ENCODE measurements at regions not wholly inside any gene's neighbourhood (a gene's known extent, or its start where the extent isn't known, plus 50 kb on each side); places are given as distances from the start of the nearest gene placed in this dataset.

DNA sequence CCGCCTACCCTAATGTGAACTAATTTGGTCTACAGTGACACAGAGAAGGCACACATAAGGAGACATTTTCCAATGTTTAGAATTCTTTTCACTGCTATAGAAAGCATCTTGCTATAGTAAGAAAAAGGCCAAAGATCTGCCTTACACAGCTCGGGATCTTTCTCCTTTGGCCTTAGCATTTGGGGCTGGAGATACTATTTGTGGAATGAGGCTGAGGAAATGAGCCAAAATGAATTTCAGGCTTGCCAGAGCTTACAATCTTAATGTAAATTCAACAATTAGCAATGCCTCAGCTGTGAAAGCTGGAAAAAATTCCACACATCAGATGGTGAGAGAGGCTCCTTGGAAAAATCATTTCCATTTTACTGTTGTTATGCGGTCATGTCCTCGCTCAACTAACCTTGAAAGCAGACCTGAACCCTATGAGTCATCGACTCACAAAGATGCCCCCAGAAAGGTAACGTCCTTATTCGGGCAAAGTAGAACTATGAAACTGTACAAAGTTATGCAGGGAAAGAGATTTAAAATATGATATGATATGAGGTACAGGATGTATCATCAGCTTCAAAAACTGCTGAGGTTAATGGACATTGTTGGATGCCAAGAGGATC is 324.5 kb upstream of the NBEA start:
- Histone ChIP-seq H2AK5ac (ENCODE audit: insufficient read length, low read length) (no peak overlapping the region), H4K20me1 (ENCODE audit: control insufficient read depth, insufficient read depth, insufficient read length) (no peaks in the 10 kb centered on the region), H2AFZ (ENCODE audit: low read length) (no peak overlapping the region), H3K4me2 (ENCODE audit: insufficient read depth, insufficient read length, low read length) (no peak overlapping the region), H3K4ac (ENCODE audit: low read depth, low read length) (no peak overlapping the region), H4K91ac (ENCODE audit: insufficient read length, low read depth, low read length) (no peak overlapping the region), H3K27ac (ENCODE audit: insufficient read length, low read depth, low read length) (no peak overlapping the region), H3T11ph (ENCODE audit: low read length) (no peak overlapping the region), H3K27me3 (ENCODE audit: insufficient read depth, low read length) (no peaks in the 10 kb centered on the region), H2BK20ac (ENCODE audit: low read depth, low read length, poor library complexity, severe bottlenecking) (no peak overlapping the region), H3K23me2 (ENCODE audit: insufficient read length, low read depth, low read length, poor library complexity, severe bottlenecking) (no peaks in the 10 kb centered on the region), H2BK15ac (ENCODE audit: low read depth, low read length) (no peak overlapping the region), H3K79me2 (ENCODE audit: insufficient read depth, low read length) (no peaks in the 10 kb centered on the region), H2BK5ac (ENCODE audit: insufficient read length, low read length) (no peak overlapping the region), H3K4me1 (ENCODE audit: insufficient read depth, low read length) (peaks cover 5% of the 10 kb centered on the region; the same call in 1 of the 2 replicates), H3K56ac (ENCODE audit: insufficient read length, low read depth, low read length) (no peak overlapping the region), H3K9me3 (ENCODE audit: control insufficient read depth, low read depth, low read length) (no peaks in the 10 kb centered on the region), H3K18ac (ENCODE audit: insufficient read length, low read depth, low read length) (no peak overlapping the region), H2BK120ac (ENCODE audit: low read depth, low read length, poor library complexity, severe bottlenecking) (no peak overlapping the region), H3K14ac (ENCODE audit: insufficient read depth, low read length) (no peak overlapping the region), H3K9ac (ENCODE audit: extremely low read depth, insufficient read length, low read length) (no peak overlapping the region), H4K8ac (replicated peaks; ENCODE audit: insufficient read length, low read depth, low read length) (no peak overlapping the region), H3K79me1 (ENCODE audit: insufficient read depth, low read depth, low read length, poor library complexity, severe bottlenecking) (no peaks in the 10 kb centered on the region), H3K23ac (ENCODE audit: insufficient read length, low read depth, low read length) (no peak overlapping the region), H4K5ac (ENCODE audit: insufficient read length, low read depth, low read length) (no peak overlapping the region), H2BK12ac (ENCODE audit: insufficient read length, low read depth, low read length) (no peak overlapping the region)
- Mint-ChIP-seq H3K9me3 (no peaks in the 10 kb centered on the region), H3K27ac (no peak overlapping the region), H3K27me3 (ENCODE audit: low read depth) (no peaks in the 10 kb centered on the region), H3K36me3 (ENCODE audit: insufficient read depth in 1 of 3, low read depth in 3 of 3) (peaks cover 0 to 2% (median 0%) of the 10 kb centered on the region in 3 experiments; a peak in 1 of 7 replicates), H3K4me3 (no peak overlapping the region), H3K4me1 (peaks cover 12% of the 10 kb centered on the region in 2 experiments)
- TF ChIP-seq, protein P1, sequence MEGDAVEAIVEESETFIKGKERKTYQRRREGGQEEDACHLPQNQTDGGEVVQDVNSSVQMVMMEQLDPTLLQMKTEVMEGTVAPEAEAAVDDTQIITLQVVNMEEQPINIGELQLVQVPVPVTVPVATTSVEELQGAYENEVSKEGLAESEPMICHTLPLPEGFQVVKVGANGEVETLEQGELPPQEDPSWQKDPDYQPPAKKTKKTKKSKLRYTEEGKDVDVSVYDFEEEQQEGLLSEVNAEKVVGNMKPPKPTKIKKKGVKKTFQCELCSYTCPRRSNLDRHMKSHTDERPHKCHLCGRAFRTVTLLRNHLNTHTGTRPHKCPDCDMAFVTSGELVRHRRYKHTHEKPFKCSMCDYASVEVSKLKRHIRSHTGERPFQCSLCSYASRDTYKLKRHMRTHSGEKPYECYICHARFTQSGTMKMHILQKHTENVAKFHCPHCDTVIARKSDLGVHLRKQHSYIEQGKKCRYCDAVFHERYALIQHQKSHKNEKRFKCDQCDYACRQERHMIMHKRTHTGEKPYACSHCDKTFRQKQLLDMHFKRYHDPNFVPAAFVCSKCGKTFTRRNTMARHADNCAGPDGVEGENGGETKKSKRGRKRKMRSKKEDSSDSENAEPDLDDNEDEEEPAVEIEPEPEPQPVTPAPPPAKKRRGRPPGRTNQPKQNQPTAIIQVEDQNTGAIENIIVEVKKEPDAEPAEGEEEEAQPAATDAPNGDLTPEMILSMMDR (conservative IDR thresholded peaks at IDR 0.05): no peak
- WGBS (ENCODE audit: extremely low coverage, insufficient read length, low lambda C conversion rate): no CpG with 5 or more reads among the region's 7 CpGs
- DNase-seq: no peak

Measured in H9 (cell line).